Suppressor macrophage treated with lipopolysaccharide for 1 hour (primary cell): ENCODE measurements at regions not wholly inside any gene's neighbourhood (a gene's known extent, or its start where the extent isn't known, plus 50 kb on each side); places are given as distances from the start of the nearest gene placed in this dataset.

Source experiments
- DNase-seq, 3 donors: peaks; one replicate each; pipeline ENCODE4 v3.0.0-alpha.2; 2020 to 2022

DNA sequence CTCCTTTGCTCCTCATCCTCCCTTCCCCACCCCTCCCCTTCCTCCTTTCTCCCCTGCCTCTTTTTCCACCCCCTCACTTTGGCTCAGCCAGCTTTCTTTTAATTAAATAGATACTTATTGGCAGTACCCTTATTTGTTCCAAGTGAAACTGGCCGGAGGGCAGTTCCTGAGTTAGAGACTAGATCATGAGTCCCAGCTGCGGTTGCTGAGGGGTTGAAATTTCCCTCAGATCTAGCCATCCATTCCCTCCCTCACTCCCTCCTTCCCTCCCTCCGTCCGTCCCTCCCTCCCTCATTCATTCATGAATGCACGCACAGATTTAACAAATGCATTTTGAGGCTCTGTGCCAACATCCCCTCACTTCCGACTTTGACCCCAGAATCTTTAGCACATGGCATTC is 519.2 kb upstream of the EEF2KMT start:
- DNase-seq = no peak

DNA sequence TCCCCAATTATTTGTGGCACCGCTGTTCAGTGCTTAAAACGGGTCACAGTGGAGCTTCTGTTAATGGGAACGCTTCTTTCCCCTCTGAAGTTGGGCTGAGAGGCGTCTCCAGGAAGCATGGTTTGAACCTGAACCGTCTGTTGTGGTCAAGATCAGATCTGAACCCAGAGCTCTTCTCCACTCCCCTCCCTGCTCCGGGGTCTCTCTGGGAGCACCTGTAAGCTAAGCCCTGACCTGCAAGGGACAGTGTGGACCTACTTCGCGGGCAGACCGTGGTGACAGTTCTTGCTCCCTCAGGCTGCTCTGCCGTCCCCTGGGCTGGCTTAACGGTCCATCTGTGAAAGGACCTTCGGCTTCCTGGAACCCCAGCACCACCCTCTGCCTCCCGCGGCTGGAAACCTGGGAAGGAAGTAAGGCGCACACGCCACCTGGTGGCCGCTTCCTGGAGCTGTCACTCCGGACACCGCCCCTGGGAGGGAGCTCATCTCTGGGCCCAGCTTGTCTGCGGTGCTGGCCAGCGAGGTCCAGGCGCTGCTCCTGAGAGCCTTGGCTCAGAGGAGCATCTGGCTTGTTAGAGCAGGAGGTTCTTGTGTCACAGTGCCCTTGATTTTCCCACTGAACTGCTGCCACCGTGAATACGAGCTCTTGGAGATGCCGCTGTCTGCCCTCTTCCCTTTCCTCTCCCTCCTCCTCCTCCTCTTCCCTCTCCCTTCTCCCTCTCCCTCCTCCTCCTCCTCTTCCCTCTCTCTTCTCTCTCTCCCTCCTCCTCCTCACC is 518.5 kb upstream of the EEF2KMT start:
- DNase-seq = peak; percentile 63 to 77 (median 65)

DNA sequence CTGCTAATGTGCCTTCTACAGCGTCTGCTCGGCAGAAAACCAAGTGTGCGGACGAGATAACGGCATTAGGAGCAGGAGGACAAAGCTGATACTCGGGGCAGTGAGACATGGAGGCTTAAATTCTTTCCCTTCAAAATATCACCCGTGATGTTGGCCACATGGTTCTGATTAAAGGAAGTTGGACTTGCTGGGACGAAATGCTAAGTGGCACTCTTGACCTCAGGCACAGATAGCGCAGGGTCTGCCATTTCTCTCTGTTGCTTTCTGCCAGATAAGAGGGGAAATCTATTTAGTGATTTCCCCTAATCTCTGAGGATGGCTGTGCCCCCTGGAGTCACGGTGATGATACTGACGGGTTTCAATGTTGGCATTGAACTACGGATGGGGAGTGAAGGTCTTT is 509.6 kb upstream of the EEF2KMT start:
- DNase-seq = no peak

DNA sequence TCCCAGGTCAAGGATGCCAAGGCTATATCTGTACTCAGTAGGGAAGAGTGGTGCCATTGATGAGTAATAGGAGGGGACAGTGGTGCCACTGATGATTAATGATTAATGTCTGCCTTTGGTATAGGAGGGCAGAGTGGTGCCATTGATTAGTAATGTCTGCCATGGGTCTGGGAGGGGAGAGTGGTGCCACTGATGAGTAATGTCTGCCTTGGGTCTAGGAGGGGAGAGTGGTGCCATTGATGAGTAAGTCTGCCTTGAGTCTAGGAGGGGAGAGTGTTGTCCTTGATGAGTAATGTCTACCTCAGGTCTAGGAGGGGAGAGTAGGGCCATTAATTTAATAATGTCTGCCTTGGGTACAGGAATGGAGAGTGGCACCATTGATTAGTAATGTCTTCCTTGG is 507.8 kb upstream of the EEF2KMT start:
- no peak for DNase-seq

DNA sequence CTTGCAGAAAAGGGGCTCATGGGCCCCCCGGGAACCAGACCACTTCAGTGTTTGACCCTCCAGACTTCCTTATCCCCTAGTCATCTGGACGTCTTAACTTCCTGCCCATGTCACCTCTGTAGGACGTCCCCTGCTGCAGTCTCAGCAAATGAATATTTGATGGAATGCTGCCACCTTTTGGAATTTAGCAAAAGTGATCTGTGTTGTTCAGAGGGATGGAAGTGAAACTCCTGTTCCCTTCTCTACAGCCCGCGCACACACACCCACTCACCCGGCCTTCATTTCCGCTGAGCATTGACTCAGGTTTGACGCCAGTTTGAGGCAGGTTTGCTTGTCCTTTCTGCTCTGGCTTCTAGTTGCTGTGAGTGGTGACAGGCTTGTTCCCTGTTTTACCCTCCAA is 507.2 kb upstream of the EEF2KMT start:
- DNase-seq = peak; percentile 35 to 52 (median 46)

GRCh38 chr16:5603836-5604235 is 506.2 kb upstream of the EEF2KMT start:
- DNase-seq = no peak

DNA sequence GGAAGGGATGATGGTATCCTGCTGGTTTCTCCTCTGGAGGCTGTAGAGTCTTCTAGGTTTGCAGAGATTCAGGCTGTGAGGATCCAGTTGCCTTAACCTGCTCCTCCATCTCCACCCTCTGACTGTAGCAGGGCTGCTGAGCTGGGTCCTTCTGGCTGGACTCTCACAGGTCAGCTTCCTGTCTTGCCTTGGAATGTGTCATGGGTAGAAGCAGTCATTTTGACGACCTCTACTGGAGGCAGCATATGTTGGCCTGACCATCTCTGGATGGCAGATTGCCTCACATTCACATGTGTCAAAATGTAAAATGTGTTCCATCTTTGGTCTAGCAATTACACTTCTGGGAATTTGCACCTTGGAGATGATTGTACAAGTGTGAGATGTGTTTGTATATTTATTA is 504.4 kb upstream of the EEF2KMT start:
- DNase-seq = no peak

DNA sequence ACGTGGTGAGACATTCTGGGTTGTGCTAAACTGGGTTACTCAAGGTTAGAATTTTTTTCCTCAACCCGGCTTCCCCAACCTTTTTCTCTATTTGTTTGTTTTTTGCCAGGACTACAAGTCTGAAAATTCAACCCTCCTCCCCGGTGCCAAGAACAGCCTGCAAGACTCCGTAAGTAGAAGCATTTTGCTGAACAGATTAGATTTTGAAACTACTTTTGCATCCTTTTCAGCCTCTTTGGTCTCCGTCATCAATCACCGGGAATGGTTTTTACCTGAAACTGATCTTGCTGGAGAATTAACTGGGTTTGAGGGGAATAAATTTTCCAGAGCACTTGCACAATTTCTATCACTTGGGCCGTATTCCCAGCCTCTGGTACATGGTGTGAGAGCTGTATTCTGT is 501.2 kb upstream of the EEF2KMT start:
- no peak for DNase-seq

DNA sequence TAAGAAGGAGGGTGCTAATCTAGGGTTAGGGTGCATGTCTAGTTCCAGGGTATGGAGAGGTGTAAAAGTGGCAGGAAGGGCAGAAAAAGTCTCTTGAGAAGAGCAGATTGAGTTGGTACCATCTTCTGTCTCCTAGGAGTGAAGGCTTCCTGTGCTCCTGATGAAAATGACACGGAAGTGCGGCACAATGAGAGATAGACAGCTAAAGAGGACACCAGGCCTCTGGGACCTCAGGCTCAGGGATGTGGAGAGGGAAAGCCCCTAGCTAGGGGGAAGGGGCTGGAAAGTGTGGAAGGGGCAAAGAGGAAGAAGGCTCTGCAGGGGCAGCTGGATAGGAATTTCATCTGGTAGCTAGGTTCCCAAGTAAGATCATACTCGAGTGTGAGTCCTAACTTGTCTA is 498.3 kb upstream of the EEF2KMT start:
- DNase-seq = no peak

DNA sequence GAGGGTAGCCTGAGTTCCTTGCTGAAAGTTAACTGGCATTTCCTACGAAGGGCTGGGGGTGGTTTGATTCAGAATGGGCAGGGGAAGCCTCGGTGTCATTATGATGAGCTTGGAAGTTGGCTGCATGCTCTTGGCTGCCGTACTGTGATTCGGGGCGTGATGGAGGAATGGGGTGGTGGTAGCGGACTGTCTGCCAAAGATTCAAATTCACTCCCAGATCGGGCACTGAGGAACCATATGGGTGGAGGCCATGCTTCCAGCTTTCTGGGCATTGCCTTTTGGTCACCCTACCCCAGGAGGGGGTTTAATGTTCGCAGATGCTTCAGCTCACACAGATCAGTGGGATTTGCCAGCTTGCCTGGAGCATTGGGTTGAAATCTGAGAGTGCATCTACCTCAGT is 492.8 kb upstream of the EEF2KMT start:
- no peak for DNase-seq

DNA sequence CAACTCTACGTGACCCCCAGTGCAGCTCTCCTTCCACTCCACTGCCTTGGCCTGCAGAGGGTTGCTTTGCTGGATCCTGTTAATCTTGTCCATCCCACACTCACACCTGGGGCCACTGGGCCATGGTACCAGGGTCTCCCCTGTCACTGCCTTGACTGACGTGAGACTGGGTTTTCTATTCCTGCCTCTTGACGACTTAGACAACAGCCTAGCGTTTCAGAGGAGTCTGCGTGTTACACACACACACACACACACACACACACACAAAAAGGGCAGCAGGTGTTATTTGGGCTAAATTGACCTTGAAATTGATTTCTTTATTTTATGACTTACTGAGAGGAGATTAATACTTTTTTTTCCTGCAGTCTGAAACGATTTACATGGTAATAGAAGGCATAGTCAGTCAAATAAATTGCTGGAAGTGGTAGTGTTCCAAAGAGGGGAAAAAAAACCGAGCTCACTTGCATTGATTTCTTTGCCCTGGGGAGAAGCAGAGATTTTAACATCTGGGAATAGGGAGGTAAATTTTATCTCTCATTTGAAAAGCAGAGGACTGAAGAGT is 492.3 kb upstream of the EEF2KMT start:
- DNase-seq = no peak

GRCh38 chr16:5584109-5584508 is 486.5 kb upstream of the EEF2KMT start:
- DNase-seq = no peak

- no peak for DNase-seq
These were observed 484.9 kb upstream of the EEF2KMT start for GRCh38 chr16:5582529-5582928.

- no peak for DNase-seq
These were observed 484.3 kb upstream of the EEF2KMT start for GRCh38 chr16:5581908-5582307.

- DNase-seq = no peak
These were observed 483.8 kb upstream of the EEF2KMT start for GRCh38 chr16:5581428-5581827.

GRCh38 chr16:5580772-5581171 is 483.2 kb upstream of the EEF2KMT start:
- no peak for DNase-seq

- no peak for DNase-seq
These were observed 482.7 kb upstream of the EEF2KMT start for GRCh38 chr16:5580296-5580695.

DNA sequence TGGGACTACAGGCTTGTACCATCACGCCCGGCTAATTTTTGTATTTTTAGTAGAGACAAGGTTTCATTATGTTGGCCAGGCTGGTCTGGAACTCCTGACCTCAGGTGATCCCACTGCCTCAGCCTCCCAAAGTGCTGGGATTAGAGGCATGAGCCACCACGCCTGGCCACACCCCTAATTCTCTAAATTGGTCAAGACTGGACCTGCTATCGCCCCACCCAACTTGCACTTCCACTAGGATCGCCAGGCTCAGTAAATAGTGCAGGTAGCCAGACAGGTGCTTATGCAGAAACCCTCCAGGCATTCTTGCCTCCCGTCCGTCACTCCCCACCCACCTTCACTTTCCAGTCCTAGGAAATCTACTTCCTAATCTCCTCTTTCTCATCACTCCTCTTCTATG is 481.4 kb upstream of the EEF2KMT start:
- DNase-seq = no peak

DNA sequence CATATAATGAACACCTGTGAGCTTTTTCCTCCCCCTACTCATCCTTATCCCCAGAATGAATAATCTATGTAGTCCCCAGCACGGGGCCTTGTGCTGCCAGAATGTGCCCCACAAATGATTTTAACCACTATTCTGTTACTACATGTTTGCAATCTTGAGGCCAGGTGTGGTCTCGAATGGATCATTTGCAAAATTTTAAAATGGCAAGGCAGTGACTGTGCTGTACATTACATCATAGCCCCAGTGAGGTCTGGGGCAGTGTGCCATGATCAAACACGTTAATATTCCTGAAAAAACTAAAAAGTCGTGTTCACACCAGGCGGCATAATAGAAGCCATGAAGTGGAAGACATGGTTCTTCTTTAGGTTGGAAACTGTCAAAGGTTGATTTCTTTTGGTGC is 479.9 kb upstream of the EEF2KMT start:
- DNase-seq = no peak

- no peak for DNase-seq
These were observed 478.2 kb upstream of the EEF2KMT start for GRCh38 chr16:5575646-5576245.

DNA sequence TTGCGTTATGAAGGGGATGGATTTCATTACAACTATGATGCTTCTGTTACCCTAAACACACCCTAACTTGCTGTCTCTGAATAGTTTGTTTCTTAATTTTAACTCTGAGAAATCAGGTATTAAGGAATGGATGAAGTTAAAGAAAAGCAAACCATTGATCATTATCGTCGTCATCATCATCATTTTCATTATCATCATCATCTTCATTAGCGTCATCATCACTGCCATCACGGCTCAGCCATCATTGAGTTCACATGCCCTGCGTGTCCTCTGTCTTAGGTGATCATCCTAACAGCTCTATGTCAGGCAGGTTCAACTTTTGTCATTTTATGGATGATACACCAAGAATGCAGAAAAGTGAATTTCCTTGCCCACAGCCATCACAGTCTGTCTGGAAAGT is 477.5 kb upstream of the EEF2KMT start:
- no peak for DNase-seq

DNA sequence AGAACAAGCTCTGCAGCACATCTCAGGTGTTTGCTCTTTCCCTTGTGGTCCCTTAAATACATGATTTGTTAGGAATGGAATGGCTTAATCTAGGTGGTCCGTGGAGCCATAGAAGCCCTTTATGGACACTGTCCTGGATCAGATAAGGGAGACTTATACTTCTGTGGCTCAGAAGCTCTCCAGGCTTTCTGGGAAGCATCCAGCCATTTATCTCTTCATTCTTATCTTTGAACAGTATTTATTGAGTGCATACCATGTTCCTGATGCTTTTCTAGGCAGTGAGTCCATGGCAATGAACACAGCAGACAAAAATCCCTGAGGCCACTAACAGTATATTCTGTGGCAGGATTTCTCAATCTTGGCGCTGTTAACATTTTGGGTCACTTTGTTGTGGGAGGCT is 474.5 kb upstream of the EEF2KMT start:
- no peak for DNase-seq

DNA sequence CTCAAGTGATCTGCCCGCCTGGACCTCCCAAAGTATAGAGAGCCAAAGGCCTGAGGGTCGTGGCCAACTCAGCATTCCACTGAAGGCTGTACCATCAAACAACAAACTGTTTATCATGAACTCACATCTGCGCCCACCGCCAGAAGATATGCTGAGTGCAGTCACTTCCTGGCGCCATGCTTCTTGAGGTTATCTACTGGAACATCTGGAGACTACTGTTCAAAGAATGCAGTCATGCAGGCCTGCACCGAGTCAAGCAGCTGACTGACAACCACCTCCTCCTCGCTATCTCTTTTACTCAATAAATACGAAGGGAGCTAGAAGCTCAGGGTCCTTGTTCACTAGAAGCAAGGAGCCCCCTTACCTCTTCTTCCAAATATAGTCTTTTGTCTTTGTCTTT is 473.9 kb upstream of the EEF2KMT start:
- DNase-seq = no peak

DNA sequence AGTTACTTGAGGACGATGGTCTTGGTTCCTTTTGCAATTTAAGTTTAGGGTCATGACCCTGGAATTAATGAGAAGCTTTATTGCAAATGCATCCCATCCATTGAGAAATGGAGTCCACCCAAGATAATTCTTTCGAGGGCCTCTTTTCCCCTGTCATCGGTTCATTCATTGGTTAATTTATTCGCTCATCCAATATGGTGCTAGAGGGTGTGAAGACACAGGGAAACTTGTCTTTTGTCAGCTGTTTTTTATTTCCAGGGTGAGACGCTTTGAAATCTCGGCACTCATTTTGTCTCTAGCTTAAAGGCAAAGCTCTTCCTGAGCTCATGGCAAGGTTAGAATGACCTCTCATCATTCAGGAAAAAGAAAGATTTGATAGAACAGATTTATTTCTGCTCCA is 464.2 kb upstream of the EEF2KMT start:
- no peak for DNase-seq

- DNase-seq = peak in 2 of 3 donors; percentile 12 to 28
These were observed 462.5 kb upstream of the EEF2KMT start for GRCh38 chr16:5560084-5560483.
